Astrocyte (in vitro differentiated cells and primary cell): ENCODE measurements at regions not wholly inside any gene's neighbourhood (a gene's known extent, or its start where the extent isn't known, plus 50 kb on each side); places are given as distances from the start of the nearest gene placed in this dataset.

ENCODE experiments used
- DNase-seq: peaks from one replicate; pipeline ENCODE4 v3.0.0-alpha.2; 2010; ENCODE audit warnings: low read depth
- FAIRE-seq: peaks from 2 replicates; lab custom pipeline; 2011; peaks lifted over from hg19 to GRCh38; lab: Jason Lieb, UNC
- H2AFZ ChIP-seq: 2 replicates; pipeline ENCODE4 v1.6.0; 2012; ENCODE audit warnings: low read depth, low read length, inconsistent platforms
- H3K27ac ChIP-seq: 2 replicates; pipeline ENCODE4 v1.5.1; 2011; ENCODE audit warnings: low read depth, low read length, inconsistent platforms
- H3K27me3 ChIP-seq: 2 replicates; pipeline ENCODE4 v1.6.0; 2011; ENCODE audit warnings: low read length, inconsistent platforms; ENCODE audit not compliant: insufficient read depth
- H3K36me3 ChIP-seq: 2 replicates; pipeline ENCODE4 v1.5.1; 2011; ENCODE audit warnings: low read length, inconsistent platforms; ENCODE audit not compliant: insufficient read depth
- H3K4me1 ChIP-seq: 2 replicates; pipeline ENCODE4 v1.5.1; 2011; ENCODE audit warnings: low read length, inconsistent platforms; ENCODE audit not compliant: insufficient read depth
- H3K4me2 ChIP-seq: 2 replicates; pipeline ENCODE4 v1.6.0; 2012; ENCODE audit warnings: low read length, inconsistent platforms
- H3K4me3 ChIP-seq: 2 replicates; pipeline ENCODE4 v1.5.1; 2011; ENCODE audit warnings: low read depth, mild to moderate bottlenecking, low read length, inconsistent platforms; ENCODE audit not compliant: insufficient read depth
- H3K79me2 ChIP-seq: 2 replicates; pipeline ENCODE4 v1.6.0; 2012; ENCODE audit warnings: mild to moderate bottlenecking, low read length, inconsistent platforms; ENCODE audit not compliant: insufficient read depth
- H3K9ac ChIP-seq: 2 replicates; pipeline ENCODE4 v1.6.0; 2012; ENCODE audit warnings: mild to moderate bottlenecking, low read length, inconsistent platforms
- H3K9me3 ChIP-seq: 2 replicates; pipeline ENCODE4 v1.5.1; 2012; ENCODE audit warnings: low read depth, mild to moderate bottlenecking, low read length, inconsistent platforms; ENCODE audit not compliant: insufficient read depth
- H4K20me1 ChIP-seq: 2 replicates; pipeline ENCODE4 v1.6.0; 2012; ENCODE audit warnings: low read length, inconsistent platforms; ENCODE audit not compliant: insufficient read depth
- H3K27ac Mint-ChIP-seq: one replicate; pipeline ENCODE4 v1.8.0; 2021; ENCODE audit warnings: mild to moderate bottlenecking, mixed read lengths; ENCODE audit not compliant: unreplicated experiment
- H3K27me3 Mint-ChIP-seq: one replicate; pipeline ENCODE4 v1.8.0; 2021; ENCODE audit warnings: low read depth, mixed read lengths; ENCODE audit not compliant: unreplicated experiment
- H3K36me3 Mint-ChIP-seq: one replicate; pipeline ENCODE4 v1.8.0; 2021; ENCODE audit warnings: low read depth, mixed read lengths; ENCODE audit not compliant: unreplicated experiment
- H3K4me1 Mint-ChIP-seq: one replicate; pipeline ENCODE4 v1.8.0; 2021; ENCODE audit warnings: low read depth, mixed read lengths; ENCODE audit not compliant: unreplicated experiment
- H3K4me3 Mint-ChIP-seq: one replicate; pipeline ENCODE4 v1.8.0; 2021; ENCODE audit warnings: mild to moderate bottlenecking, moderate library complexity, mixed read lengths; ENCODE audit not compliant: unreplicated experiment
- H3K9me3 Mint-ChIP-seq: one replicate; pipeline ENCODE4 v1.8.0; 2021; ENCODE audit warnings: mild to moderate bottlenecking, mixed read lengths; ENCODE audit not compliant: unreplicated experiment
- EZH2 ChIP-seq: IDR thresholded peaks from 2 replicates; pipeline ENCODE4 v1.6.1; 2012; ENCODE audit warnings: mild to moderate bottlenecking, low read length, inconsistent platforms; ENCODE audit not compliant: insufficient read depth
- TF ChIP-seq, protein P1 (sequence below): IDR thresholded peaks from 2 replicates; pipeline ENCODE4 v1.5.1; 2011; ENCODE audit warnings: low read depth, mild to moderate bottlenecking, inconsistent platforms, low read length, moderate library complexity; ENCODE audit not compliant: insufficient read depth

DNA sequence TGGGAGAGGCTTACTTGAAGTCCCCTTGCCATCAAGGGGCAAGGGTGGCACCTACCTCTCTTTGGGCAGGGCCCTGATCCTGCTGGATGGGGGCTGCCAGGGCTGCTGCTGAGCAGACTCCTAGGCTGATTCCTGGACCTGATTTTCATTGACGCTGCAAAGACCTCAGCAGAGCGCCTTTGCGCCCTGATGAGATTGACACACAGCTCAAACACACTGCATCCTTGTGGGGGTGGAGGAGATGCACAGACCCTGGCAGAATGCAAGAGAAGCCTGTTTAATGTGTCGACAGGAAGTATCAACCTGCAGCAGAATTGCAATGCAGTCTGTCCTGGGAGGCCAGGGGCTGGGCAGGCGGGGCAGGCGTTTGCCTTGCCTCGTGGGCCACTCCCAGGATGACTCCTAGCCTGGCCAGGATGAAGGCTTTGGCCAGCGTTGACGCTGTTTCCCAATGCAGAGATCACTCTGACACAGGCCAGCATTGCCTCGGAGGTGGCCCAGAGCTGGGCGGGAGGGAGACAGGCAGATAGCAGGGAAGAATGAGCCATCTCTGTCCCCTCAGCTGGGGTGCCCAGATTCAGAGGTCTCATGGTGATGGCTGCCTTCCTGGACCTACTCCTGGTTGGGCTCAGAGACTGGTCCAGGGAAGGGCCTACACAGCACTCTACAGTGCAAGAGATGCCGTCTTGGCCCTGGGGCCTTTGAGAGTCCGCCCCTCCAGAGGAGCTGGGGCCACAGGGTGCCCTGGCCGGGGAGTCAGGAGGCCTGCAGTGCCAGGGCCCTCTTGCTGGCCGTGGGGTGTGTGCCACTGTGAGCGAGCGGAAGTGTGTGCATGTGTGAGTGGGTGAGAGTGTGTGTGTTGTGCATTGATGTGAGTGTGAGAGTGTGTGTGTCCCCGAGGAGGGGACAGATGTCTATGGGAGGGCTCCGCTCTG lies 108.3 kb downstream of the KIF26A start:
- H3K27ac Mint-ChIP-seq = no peak overlapping the region
- peaks cover 9% of the 10 kb centered on the region for H3K9me3 ChIP-seq
- no peak overlapping the region for H2AFZ ChIP-seq

DNA sequence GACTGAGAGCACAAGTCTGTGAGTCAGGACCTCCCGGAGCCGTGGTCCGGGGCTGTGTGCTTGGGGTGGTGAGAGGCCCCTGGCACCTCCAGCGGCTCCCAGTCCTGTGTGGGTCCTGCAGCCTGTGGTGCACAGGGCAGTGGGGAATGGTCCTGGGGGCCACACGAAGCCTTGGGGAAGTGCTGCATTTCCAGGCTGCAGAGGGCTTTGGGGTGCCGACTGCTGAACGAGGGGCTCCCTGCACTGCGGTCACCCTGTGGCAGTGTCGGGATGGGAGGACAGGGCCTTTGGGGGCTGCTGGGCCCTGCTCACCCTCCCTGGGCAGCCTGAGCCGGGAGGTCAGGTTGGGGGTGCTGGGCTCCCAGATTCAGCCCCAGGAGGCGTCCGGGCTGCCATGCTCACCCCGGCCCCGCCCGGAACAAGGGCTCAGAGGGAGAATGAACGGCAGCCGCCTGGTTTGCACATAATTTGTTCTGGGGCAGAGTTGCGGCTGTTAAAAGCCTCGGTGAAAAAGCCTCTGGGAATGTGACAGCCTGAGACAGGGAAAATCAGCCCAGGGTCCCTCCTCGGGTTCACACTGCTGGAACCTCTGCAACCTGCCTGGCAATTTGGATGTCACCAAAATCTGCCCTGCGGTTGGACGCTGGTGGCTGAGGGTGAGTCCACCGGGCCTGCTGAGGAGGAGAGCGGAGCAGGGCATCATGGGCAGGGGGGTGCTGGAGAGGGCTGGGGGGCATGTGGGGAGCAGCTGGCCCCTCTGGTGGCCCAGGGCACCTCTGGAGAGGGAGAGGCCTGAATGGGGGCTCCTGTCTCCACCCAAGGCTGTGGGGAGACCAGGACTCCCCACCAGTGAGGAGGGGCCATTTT lies 109.2 kb downstream of the KIF26A start:
- Mint-ChIP-seq H3K27me3 (peaks cover 2% of the 10 kb centered on the region), H3K4me1 (no peaks in the 10 kb centered on the region), H3K4me3 (no peak overlapping the region), H3K9me3 (peaks cover 2% of the 10 kb centered on the region), H3K36me3 (no peaks in the 10 kb centered on the region), H3K27ac (no peak overlapping the region)
- no peaks in the 10 kb centered on the region for H3K79me2 ChIP-seq
- H3K9ac ChIP-seq = no peak overlapping the region
- TF ChIP-seq, protein P1, sequence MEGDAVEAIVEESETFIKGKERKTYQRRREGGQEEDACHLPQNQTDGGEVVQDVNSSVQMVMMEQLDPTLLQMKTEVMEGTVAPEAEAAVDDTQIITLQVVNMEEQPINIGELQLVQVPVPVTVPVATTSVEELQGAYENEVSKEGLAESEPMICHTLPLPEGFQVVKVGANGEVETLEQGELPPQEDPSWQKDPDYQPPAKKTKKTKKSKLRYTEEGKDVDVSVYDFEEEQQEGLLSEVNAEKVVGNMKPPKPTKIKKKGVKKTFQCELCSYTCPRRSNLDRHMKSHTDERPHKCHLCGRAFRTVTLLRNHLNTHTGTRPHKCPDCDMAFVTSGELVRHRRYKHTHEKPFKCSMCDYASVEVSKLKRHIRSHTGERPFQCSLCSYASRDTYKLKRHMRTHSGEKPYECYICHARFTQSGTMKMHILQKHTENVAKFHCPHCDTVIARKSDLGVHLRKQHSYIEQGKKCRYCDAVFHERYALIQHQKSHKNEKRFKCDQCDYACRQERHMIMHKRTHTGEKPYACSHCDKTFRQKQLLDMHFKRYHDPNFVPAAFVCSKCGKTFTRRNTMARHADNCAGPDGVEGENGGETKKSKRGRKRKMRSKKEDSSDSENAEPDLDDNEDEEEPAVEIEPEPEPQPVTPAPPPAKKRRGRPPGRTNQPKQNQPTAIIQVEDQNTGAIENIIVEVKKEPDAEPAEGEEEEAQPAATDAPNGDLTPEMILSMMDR = no peak
- TF ChIP-seq EZH2 = no peak
- H3K9me3 ChIP-seq = peaks cover 9% of the 10 kb centered on the region
- H3K4me2 ChIP-seq = no peak overlapping the region
- H3K27me3 ChIP-seq = no peaks in the 10 kb centered on the region
- no peaks in the 10 kb centered on the region for H3K4me1 ChIP-seq
- FAIRE-seq = no peak
- no peak overlapping the region for H3K4me3 ChIP-seq
- H4K20me1 ChIP-seq = no peaks in the 10 kb centered on the region
- H3K36me3 ChIP-seq = no peaks in the 10 kb centered on the region
- no peak overlapping the region for H3K27ac ChIP-seq
- DNase-seq = no peak
- H2AFZ ChIP-seq = no peak overlapping the region

More for the DNA sequence above, 108.3 kb downstream of the KIF26A start:
- no peaks in the 10 kb centered on the region for H3K36me3 ChIP-seq
- H3K36me3 Mint-ChIP-seq = no peaks in the 10 kb centered on the region
- H3K4me2 ChIP-seq = no peak overlapping the region
- TF ChIP-seq, protein P1 = no peak
- peaks cover 2% of the 10 kb centered on the region for H3K9me3 Mint-ChIP-seq
- H3K4me1 ChIP-seq = no peaks in the 10 kb centered on the region
- no peaks in the 10 kb centered on the region for H3K27me3 ChIP-seq
- peaks cover 2% of the 10 kb centered on the region for H3K27me3 Mint-ChIP-seq
- H4K20me1 ChIP-seq = no peaks in the 10 kb centered on the region
- H3K9ac ChIP-seq = no peak overlapping the region
- DNase-seq = no peak
- no peaks in the 10 kb centered on the region for H3K79me2 ChIP-seq
- no peak overlapping the region for H3K27ac ChIP-seq
- no peak overlapping the region for H3K4me3 Mint-ChIP-seq
- no peak for FAIRE-seq
- no peak overlapping the region for H3K4me3 ChIP-seq
- H3K4me1 Mint-ChIP-seq = no peaks in the 10 kb centered on the region
